ENCODE measurements at regions not wholly inside any gene's neighbourhood (a gene's known extent, or its start where the extent isn't known, plus 50 kb on each side); places are given as distances from the start of the nearest gene placed in this dataset.
A peak's percentile ranks its signal among the peaks of the same experiment; 100 is the strongest.

DNA sequence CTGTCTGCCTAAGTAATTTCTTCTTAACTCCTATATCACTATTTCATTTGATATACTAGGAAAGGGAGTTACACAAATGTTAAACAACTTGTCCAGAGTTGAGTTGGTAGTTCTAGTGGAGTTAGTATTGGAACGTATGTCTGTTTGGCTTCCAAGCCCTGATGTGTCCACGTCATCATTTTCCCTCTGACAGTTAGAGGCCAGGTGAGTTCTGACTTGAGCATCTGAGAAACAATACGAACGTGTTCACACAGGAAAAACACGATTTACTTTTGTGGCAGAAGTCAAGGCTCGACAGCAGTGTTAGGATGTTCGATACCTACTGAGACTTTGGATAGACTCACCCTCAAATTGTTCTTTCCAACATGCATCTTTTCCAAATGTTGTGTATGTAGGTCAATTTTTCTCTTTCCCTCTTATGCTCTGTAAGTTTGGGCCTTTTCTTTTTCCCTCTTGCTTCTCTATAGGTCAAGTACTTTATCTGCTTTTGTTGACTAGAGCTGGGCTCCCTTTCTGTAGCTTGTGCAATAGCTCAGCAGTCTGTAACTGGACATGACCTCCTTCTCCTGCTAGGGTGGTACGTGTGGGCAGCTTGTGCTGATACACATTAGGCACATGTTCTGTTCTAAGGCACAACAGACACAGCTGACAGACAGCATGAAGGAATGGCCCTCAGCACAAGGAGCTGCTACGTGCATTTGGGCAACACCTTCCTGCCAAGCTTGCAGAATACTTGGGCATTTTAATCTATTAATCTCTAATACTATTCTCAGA is 222.9 kb downstream of the PTEN start:
- no peak for DNase-seq

DNA sequence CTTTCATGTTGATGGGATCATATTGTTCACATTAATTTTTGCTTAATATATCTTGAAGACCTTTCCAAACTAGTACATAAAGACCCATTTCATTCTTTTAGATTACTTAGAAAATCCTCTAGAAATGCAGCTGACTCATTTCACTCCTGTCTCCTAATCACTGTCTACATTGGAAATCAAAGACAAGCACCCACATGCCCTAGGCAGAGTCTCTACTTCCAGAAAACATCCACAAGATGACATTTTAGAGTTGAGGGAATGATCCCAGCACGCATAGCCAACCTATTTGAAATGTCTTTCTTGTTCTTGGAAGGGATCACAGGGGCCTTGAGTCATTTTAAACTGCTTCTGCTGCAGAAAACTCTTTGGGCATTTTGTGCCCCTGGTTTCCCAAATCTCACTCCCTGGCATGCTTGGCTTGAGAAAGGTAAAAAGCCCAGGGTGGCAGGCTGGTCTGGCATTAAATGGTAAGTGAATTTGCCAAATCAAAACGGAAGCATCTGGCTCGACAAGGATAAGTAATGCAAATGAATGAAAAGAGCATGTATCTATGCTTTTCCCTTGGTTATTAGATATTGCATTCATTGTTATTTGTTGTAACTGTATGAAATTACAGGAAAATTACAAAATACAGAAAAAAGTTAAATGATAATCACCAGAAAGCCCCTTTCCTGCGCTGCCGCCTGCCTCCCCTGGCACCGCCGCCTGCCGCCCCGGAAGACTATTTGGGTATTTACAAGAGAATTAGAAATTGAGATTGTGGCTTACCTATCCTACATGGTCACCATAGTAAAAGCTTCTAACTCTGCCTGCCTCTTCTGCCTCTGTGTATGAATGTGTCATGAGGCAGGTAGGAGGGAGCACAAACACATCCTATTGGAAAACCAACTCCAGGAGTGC is 225.3 kb downstream of the PTEN start:
- DNase-seq: no peak

DNA sequence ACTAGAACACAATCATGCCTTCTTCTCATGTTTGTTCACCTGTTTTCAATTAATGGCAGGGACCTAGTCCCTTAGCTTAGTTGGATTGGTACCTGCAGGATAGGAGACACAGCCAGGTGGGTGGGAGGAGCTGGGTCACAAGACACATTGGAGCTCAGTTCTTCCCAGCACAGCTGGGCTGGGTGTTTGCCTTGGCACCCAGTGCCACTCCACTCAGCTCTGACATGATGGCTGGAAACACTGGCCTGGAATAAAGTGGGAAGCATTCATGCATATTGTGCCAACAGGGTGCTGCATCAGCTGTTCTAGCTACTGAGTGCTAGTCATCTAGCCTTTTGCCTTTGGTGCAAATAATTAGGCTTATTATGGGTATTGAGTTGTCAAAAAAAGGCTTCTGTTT is 226.1 kb downstream of the PTEN start:
- DNase-seq: no peak

DNA sequence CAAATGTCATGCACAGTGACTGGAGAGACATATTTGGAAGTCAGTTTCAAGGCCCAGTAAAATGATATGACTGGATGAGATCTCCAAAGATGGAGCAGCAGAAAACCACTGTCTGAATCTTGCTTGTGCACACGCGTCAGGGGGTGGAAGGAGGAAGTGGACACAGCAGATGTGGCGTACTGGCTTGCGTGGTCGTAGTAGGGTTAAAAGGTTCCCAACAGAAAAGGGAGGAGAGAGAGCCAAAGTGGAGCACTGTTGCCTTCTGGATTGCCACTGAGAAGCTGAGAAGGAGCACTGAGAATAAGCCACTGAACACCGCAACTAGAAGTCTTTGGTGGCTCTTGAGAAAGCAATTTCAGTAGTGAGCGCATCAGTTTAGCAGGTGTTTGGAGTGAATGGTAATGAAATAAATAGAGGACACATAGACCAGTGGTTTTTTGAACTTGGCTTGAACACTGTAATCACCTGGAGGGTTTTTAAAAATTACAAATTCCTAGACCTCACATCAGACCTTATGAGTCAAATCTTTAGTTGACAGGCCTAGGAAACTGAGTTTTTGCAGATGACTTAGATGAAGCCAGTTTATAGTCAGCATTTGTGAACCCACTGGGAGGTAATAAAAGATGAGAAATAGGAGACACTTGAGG is 227.3 kb downstream of the PTEN start:
- no peak for DNase-seq

DNA sequence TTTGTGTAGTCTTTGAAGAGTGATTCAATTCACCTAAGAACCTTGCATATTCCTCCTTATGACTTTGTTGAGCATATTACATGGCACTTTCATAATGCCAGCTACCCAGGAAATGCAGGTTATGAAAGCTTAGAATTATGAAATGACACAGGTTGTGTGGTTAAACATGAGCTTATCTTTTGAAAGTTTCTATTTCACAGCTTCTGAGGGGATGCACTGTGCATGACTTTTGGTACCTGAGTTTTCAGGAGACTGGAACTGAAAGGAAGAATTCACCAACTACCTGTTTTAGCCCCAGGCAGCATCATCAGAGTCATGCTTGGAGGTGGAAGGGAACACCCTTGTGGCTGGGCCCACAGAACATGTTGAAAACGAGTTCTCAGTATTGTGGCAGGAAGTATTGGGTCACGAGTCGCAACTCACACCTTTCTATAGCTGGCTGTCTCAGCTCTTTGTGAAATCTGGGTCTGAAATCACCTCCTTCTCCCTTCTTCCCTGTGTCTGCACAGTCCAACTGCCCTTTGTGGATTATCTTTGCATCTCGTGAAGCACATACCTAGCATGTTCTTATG is 228.2 kb downstream of the PTEN start:
- DNase-seq: no peak

DNA sequence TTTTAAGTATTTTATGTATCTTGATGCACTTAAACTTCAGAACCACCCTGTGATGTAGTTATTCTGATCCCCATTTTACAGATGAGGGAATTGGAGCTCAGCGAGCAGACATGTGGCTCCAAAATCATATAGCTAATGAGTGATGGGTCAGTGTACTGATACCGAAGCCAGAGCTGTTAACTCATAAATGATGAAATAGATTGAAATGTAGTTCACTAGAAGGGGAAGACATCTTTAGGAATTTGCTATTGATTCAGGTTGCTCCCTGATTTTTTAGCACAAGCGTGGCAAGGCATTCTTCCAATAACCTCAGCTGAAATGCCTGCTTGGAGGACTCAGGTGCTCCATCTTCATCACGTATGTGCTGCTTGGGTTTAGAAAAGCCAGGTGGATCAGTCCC is 228.8 kb downstream of the PTEN start:
- DNase-seq: no peak

DNA sequence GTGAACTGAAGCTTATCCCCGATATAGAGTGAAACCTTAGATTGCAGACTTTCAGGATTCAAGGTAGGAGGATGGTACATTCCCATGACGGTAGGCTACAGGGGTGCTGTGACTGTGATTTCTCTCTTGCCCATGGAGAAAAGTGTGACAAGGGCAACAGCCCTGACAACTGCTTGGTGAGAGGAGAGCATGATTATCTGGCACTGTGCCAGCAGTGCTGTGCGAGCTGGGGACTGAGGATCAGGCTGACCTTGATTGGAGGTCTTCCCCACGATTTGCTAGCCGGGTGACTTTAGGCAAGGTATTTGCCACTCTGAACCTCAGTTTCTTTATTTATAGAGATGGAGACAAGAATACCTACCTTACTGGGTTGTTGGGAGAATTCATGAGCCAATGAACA is 229.5 kb downstream of the PTEN start:
- DNase-seq: no peak

DNA sequence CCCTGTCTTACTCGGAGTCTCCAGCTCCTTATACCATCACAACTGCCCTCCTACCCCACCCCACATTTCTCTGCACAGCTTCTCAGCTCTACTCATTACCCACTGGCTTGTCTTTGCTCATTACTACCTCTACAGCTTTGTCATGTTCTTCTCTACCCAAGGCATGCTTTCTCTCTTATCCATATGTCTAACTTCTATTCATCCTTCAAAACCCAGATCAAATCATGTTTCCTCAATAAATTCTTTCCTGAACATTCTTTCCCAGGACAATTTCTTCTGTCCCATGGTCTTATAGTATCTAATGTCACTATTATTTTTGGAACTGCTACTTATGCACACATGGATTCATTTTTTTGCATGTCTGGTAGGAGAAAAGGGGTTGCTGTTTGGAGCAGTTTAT is 231.4 kb downstream of the PTEN start:
- DNase-seq: no peak

DNA sequence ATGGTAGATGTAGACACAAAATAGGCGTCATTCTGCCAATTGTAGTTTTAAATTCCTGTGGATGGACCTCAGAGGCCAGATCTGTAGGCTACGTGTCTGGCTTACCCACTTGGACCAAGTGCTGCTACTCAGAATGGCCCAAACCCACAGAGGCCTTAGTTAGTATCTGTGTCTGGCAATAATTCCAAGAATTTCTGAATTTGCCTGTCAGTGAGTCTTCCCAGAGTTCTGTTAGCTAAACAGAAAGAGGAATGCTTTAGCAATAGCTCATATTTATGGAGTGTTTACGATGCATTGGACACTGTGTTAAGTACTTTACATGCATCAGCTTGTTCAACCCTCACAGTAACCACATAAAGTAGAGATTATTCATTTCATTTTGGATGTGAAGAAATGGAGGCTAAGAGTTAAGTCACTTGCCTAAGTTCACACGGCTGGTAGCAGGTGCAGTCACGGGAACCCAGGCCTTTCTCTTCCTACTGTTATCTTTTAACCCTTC is 231.8 kb downstream of the PTEN start:
- no peak for DNase-seq

DNA sequence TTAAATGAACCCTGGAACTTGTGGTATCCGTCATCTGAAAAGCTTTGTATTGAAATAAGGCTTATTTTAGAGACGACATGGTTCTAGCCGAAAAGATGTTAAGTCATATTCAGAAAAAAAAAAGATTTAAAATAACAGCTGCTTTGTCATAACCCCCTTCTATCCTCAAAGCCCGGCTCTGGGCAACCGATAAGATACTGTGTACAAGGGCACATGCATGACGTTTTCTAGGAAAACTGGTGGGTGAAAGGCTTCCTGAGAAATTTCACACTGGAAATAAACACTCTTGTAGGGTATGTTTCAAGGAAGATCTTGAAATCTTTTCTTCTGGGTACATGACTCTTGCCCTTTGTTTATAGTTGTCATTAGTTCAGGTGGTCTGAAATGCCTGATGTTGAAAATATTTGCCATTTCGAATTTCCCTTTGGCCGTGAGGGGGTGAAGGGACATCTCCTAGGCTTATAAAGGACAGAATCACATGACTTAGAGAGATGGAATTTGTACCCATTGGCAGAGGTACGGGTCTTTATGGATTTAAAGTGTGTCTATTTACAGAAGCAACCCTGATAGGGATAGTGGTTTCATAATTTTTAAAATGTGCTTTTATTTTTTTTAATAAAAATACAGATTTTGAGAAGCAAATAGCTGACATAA is 232.5 kb downstream of the PTEN start:
- no peak for DNase-seq

DNA sequence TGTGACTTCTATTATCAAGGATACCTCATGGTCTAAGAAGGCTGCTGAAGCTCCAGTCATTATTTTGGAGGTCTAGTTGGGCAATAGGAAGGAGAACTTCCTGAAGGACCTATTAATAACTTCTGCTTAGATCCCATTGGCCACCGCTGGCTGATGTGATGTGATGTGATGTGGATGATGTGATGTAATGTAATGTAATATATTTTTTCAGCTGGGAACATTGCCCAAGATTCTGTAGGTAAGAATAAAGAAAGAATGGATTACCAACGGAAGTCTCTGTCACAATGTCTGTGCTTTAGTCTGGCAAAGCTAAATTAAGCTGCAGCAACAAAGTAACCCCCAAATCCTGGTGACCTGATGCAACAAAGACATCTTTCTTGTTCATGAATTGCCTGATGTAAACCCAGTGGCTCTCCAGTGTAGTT is 233.7 kb downstream of the PTEN start:
- DNase-seq: no peak

DNA sequence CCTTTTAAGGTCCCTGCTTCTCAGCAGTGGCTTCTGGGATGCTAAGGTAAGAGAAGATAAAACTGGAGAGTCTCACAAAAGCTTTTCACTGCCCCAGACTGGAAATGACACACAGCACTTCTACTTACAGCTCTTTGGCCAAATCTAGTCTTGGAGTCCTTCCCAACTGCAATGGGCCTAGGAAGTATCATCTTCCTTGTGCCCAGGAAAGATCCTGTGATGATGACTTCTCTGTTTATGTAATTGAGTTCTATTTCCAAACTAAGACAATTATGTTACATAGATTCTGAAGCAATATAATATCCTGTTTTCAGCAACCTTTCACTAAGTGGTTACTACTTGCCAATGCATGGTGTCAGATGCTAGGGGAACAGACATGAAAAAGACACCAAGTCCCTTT is 234.1 kb downstream of the PTEN start:
- no peak for DNase-seq

DNA sequence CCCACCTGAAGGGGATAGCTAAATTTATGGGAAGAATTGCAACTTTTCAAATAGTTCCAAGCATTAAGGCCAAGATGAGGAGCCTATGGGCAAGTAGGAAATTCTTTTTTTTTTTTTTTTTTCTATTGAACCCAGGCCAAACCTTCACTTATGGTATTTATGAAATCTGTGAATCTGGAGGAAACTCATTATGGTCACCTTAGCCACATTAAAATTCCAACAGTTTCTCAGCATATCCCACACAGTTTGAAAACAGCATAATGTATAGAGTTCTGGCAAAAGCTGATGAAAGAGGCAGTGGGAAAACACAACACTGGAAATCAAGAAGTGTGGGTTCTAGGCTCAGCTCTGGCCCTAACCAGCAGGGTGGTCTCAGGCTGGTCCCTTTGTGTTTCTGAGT is 236.9 kb downstream of the PTEN start:
- no peak for DNase-seq

DNA sequence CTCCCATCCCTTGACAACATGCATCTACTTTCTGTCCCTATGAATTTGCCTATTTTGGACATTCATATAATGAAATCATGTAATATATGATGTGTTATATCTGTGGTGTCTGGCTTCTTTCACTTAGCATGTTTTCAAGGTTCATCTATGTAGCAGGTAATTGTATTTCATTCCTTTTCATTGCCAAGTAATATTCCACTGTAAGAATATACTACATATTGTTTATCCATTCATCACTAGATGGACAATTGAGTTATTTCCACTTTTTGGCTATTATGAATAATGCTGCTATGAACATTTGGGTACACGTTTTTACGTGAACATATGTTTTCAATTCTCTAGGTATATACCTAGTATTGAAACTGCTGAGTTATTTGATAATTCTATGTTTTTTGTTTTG is 238.2 kb downstream of the PTEN start:
- DNase-seq: no peak

DNA sequence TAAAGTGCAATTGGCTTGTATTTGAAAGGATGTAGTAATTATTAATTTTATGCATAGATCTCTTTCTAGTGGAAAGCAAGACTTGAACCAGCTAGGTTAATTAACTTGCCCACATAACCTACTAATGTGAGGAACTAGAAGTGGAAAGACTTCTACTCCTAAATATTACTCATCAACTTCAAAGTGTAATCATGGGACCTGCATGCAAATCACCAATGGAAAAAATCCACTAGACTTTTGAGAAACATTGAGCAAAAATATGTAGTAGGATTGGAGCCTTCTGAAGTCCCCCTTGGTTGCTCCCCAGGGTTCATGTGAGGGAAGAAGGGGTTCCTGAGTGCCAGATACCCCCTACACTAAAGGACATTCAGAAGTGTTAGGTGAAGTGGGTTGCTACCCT is 240.2 kb downstream of the PTEN start:
- DNase-seq: no peak

DNA sequence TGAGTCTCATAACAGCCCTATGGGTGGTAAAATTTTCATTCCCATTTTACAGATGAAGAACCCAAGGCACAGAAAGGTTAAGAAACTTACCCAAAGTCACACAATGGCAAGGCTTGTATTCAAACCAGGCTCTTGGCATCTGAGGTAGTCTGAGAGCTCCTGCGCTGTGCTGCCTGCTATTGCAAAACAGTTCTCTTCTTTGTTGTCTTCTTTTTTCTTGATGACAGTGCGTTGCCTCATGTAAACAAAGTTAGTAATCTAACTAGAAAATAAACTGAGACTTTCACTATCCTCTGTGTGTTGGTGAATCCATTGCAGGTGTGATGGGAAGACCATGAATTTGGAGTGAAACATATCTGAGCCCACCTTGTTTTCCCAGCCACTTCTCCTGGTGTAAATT is 240.8 kb downstream of the PTEN start:
- DNase-seq: no peak

DNA sequence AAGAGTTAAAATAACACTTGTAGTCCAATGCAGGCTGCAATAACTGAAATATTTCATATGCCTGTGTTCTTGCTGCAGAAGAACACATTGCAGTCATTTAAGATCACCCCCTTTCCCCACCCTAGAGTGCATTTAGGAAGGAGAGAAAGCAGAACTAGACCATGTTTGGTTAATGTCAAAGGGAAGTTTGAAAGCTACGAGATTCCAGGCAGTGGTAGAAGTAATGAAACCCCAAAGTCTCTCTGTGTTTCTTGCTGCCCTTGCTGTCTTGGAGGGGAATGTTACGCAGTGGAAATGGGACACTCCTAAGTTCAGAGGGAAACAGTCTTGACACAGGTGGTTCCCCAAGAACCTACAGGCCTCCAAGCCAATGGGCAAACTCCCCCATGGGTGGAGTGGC is 242.9 kb downstream of the PTEN start:
- no peak for DNase-seq

DNA sequence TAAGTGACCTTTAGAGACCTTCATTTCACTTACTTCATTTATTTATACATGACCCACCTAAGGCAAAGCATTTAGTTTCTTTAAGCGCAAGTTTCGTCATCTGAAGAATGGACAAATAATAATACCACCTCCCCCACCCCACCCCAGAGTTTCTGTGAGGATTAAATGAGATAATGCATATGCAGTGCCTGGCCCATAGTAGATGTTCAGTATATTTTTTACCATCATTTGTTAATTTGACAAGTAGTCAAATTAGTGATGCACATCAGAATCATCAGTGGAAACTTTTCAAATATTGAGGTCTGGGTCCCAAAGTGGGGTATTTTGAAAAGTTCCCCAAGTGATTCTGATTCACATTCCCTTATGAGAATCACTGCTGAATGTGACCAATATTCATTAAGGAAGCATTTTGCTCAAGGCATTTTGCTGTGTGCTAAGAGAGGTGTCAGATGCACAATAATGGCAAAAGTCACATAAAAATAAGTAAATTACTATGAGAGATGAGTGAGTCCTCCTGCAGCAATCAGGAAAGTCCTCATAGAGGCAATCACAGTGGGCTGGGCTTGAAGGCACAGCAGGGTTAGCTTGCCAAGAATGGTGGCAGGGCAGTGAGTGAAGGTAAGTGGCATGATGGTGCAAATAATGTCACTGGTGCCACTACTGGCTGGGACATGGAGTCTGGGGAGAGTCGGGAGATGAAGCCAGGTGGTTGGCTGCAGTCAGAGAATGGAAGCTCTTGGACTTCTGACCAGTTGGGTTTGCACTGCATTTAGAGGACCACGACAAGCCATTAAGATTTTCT is 244.1 kb downstream of the PTEN start:
- DNase-seq: no peak

DNA sequence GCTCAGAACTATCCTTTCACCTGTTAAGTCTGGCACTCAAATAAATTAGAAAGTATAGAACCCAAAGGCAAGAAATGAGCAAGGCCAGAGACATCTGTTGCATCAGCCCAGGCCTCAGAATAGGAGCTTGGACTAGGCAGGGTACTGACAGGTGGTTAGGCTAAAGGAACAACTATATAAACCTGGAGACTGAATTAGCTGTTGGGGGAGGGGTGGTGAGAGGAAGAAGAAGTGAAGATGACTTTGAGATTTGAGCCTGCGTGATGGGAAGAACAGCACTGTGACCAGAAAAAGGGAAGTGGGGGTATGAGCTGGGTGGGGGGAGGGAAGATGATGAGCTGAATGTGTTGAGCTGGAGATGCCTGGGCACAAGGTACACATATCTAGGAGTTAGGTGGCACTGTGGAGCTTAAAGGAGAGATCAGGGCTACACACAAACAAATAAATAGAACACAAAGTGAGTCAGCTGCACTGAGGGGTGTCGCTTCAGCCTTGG is 244.7 kb downstream of the PTEN start:
- no peak for DNase-seq

DNA sequence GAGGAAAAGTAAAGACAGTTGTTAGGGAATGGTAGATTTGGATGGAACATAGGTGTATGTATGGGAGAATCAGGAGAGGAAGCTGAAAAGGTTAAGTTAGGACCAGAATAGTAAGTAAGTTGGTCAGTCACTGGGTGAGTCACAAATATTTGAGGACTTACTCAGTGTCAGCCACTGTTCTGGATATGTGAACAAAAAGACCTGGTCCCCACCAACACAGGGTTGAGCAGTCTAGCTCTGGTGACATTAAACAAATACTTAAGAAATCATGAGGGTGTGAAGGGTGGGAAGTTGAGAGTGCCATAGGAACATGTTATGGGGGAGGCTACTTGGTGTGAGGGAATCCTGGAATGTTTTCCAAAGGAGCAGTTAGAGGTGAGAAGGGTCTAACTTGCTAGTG is 246.9 kb downstream of the PTEN start:
- DNase-seq: peak; percentile 24

DNA sequence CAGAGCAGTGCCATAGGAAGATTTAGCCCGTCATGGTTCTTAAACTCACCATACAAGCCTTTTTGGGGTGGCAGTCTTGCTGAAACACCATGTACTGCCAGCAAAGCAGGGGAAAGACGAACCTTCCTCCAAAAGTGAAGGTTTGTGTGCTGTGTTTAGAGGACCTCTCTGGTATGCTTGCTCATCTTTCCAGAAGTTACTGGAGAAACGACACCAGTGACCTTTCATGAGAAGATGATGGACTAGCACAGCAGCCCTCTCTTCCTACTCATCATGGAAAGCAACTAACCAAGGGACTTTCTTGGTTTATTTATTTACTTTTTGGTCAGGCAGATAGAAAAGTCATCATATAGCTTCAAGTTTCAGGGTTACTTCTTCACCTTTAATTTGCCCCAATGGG is 247.4 kb downstream of the PTEN start:
- DNase-seq: no peak

DNA sequence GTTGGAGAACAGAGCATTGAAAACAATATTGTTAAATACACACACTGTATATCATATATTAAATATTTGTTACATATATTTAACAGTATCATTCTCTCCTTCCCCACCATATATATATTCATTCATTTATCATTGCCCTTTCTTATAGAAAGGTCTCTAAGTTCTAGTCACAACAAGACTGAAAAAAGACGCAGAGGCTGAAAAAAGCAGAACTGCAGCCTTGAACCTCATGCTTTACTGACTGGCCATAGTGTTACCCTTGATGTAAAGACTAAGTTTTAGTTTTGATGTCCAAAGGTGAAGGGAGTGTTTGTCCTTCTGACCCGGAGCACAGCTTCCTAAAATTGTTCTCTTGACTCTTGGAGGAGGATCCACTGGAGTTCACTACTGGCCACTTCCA is 247.9 kb downstream of the PTEN start:
- no peak for DNase-seq

All from 8988T (cell line).